CD1c-positive myeloid dendritic cell (primary cell): ENCODE measurements at regions not wholly inside any gene's neighbourhood (a gene's known extent, or its start where the extent isn't known, plus 50 kb on each side); places are given as distances from the start of the nearest gene placed in this dataset.

Experiments used
- DNase-seq: peaks from one replicate; pipeline ENCODE4 v3.0.0-alpha.2; 2016; ENCODE audit errors: extremely low spot score

DNA sequence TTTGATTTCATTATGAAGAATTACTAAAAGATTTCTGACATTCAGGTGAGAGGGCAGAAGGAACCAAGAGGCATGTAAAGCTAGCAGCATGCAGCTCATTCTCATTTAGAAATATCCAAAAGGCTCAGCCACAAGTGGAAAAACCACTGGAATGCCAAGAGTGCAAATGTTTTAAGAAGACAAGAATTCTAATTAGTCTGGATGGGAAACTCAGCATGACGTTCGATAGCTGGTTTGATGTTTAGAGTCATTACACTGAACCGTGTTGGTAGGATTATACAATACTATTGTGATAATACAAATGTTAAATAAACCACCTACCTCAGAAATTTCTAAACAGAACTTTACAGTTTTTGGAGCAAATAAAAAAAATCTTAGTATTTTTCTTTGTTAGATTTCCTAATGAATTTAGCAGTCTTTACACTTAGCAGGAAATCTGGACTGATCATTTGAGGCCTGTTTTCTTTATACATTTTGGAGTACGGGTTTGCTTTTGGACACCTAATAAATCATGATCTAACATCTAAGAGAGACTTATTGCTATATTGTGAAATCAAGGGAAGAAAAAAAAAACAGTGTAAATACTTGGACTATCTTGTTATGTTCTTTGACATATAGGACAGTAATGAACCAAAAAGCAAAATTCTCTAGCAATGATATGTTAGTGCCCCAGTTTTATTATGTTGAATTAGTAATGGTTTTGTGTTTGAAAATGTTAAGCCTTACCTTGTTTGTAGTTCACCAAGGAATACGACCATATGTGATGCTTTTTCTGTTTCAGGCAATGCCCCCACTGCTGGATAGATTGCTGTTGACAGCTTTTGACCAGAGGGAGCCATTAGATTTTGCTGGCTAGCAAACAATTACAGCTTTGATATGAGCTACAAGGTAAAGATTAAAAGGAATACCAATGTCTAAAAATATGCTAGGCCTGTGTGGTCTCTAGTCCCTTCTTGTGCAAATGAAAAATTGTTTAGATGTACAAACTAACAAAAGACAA is 354.1 kb upstream of the SEMA3A start:
- no peak for DNase-seq

GRCh38 chr7:84547331-84547730 is 352.7 kb upstream of the SEMA3A start:
- no peak for DNase-seq

GRCh38 chr7:84546403-84546802 is 351.8 kb upstream of the SEMA3A start:
- no peak for DNase-seq

DNA sequence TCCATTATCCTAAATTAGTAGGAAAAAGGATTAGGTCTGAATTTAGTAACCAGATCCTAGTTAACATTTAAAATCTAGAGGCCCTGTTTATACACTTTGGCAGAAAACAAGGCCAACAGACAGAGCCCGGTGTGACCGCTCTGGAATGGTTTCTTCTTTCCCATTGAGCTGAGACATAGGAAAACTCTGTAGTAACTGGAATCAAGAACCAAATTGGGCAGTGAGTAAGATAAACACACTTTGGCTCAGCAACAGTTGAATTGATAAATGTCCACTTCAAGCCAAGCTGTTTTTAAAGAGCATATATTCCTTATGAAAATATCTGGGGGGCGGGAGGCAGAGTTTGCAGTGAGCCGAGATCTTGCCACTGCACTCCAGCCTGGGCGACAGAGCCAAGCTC is 343.7 kb upstream of the SEMA3A start:
- DNase-seq, result no peak

- no peak for DNase-seq
These were observed 341.8 kb upstream of the SEMA3A start for GRCh38 chr7:84536271-84536870.

GRCh38 chr7:84535580-84536270 is 341.1 kb upstream of the SEMA3A start:
- DNase-seq, result no peak

GRCh38 chr7:84533182-84533581 is 338.6 kb upstream of the SEMA3A start:
- no peak for DNase-seq

DNA sequence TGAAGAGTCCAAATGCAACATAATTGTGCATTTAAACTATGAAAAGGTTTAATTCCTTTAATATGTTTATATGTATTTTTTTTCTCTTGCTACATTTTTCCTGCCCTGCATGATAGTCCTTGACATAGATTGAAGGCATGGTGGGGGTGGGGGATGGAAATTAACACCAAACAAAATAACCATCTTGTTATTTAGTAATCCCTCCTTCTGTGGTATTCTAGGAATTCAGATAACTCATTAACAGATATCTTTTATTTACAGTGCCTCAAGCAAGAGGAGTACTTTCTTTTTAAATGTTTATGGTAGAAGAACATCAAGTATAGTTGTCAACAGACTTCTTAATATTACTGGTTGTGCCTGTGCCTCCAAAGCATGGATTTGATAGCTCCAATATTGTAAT is 337.6 kb upstream of the SEMA3A start:
- DNase-seq, result no peak

- no peak for DNase-seq
These were observed 335.1 kb upstream of the SEMA3A start for GRCh38 chr7:84529480-84530205.

DNA sequence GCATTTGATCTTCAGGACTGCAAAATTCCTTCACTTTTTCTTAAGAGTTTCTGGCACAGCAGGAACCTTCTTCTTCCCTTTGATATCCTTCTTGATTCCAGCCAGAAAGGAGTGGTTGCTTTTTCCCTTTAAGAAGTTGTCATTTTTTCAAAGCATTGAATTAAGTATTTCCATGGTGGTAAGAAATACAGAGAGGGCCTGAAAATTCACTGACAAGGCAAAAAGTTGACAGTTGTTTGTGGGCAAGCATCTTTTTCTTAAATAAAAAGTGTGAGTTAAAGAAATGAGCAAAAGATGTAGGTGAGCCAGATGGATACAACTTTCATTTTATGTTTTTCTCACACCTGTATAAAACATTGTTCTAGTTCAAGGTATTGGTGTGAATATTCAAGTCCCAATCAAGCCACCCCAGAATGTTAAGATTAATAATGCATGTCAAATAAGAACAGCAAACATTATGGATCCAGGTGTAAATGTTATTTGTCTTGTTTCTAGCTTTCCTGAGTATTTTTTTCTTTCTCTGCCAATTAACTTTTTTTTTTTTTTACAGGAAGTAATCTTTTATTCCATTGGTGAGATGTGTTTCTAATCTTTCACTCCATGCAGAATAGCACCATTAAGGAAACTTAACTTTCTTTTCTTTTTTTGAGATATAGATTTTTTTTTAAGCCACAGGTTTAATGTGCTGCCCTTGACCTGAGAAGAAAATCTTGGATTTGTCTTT is 334.3 kb upstream of the SEMA3A start:
- no peak for DNase-seq

- no peak for DNase-seq
These were observed 330.4 kb upstream of the SEMA3A start for GRCh38 chr7:84524714-84525694.

DNA sequence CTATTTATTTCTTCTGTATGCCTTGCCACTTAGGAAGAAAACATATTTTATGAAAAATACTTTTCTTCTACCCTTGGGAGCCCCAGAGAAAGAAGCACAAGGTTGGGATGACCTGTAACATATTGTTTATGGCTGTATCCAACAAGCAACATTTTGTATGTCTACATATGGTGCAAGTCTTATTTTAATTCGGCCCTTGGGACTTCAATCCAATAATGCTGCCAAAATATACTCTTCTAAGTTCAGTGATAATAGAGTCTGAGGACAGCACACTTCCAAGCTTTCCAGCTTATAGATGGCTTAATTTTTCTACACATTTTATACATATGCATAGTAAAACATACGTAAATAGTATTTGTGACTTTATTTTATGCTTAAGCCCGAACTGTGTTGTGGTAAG is 318.5 kb upstream of the SEMA3A start:
- DNase-seq, result no peak

DNA sequence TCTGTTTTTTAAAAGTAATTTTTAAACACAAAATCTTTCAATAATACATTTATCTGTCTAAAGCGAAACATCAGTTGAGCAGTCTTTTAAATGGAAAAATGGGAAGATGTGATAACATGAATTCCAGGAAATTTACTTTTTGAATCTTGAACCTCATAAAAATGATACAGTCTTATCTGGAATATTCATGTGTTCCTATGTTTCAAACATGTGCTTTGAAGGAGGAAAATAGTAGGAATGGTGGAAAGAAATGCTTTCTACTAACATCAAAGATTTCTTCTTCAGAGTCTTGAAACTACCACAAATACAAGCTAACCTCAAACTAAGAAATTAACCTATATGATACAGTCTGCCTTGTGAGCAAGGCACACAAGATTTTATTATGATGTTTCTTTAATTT is 317.5 kb upstream of the SEMA3A start:
- no peak for DNase-seq

DNA sequence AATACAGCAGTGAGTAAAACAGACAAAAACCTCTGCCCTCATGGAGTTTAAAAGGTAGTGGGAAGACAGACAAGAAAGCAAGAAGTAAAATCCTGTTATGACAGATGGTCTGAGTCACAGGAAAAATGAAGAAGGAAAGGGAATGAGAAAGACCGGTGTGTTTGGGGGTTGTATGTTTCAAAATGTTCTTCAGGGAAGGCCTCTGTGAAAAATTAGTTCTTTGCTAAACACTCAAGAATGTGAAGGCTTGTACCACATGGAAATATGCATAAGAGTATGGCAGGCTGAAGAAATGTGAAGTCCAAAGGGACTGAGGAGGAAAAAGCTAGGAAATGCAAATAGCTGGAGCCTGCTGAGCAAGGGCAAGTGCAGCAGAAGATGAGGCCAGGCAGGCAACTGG is 315.9 kb upstream of the SEMA3A start:
- no peak for DNase-seq

DNA sequence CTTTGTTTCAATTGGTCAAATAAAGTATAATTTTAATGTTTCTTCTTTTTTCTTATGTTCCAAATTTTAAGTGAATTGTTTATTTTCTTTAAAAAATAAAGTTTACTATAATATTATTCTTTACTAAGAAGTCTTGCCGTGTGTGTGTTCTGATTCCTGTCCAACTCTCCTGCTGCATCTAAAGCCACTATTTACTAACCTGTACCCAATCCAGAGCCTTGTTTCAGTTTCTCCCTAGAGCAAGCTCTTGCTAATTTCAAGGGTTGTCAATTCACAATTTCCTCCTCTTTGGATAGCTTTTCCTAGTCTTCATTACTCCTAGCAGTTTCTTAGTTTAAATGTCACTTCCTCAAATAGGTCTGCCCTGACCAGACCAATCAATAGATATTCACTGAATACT is 314.9 kb upstream of the SEMA3A start:
- no peak for DNase-seq

- no peak for DNase-seq
These were observed 314.0 kb upstream of the SEMA3A start for GRCh38 chr7:84508606-84509005.

DNA sequence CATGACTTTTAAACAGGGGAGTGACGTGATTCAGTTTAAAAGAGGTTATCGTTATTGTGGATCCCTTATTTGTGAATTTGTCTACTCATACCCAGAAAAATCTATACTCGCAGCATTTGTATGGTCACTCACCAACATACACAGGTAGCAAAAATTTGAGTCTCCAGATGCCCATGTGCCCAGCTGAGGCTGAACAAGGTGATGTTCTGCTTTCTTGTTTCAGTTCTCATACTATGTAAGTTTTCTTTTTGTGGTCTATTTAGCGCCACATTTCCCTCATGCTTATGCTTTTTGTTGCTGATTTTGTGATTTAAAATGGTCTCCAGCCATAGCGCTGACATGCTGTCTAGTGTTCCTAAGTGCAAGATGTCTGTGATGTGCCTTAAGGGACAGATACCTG is 312.9 kb upstream of the SEMA3A start:
- no peak for DNase-seq

- DNase-seq, result no peak
These were observed 311.6 kb upstream of the SEMA3A start for GRCh38 chr7:84506151-84506550.

DNA sequence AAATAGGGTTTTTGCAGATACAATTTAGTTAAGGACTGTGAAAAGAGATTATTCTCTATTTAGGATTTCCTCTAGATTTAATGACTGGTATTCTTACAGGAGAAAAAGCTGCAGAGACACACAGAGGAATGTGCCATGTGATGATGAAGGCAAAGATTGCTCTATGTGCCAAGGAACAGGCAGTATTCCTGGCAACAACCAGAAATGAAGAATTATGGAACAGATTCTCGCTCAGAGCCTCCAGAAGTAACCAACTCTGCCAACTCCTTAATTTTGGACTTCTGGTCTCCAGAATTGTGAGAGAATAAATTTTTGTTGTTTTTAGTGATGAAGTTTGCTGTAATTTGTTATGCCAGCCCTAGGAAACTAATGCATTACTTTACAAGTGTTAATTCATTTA is 307.6 kb upstream of the SEMA3A start:
- no peak for DNase-seq

DNA sequence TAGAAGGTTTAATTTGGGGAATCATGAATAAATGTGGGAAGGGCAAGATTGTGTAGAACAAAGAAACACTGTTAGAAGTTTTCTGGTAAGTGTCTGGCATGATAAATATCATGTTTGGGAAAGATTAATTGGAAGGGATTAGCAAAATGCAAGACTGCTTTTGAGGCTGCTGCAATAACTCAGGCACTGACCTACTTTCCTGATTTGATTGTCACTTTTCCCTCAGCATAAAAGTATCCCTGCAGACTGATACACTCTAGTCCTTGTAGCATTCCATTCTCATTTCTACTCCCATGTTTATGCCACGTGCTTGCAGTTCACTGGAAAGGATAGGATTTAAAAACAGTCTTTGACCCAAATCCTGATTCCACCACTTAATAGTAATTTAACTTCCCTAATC is 303.3 kb upstream of the SEMA3A start:
- DNase-seq, result no peak
